Ishikawa (cell line): ENCODE measurements at regions not wholly inside any gene's neighbourhood (a gene's known extent, or its start where the extent isn't known, plus 50 kb on each side); places are given as distances from the start of the nearest gene placed in this dataset.

ENCODE experiments used
- CEBPB ChIP-seq: IDR thresholded peaks from 2 replicates; pipeline ENCODE4 v1.6.1; 2012
- CREB1 ChIP-seq: IDR thresholded peaks from 2 replicates; pipeline ENCODE4 v1.6.1; 2012; ENCODE audit warnings: low read depth
- EGR1 ChIP-seq: IDR thresholded peaks from 2 replicates; pipeline ENCODE4 v1.6.1; 2012
- EP300 ChIP-seq: IDR thresholded peaks from 2 replicates; pipeline ENCODE4 v1.6.1; 2012; ENCODE audit warnings: borderline replicate concordance
- FOXM1 ChIP-seq: IDR thresholded peaks from 2 replicates; pipeline ENCODE4 v1.6.1; 2012; ENCODE audit warnings: low read depth, borderline replicate concordance
- MAX ChIP-seq: IDR thresholded peaks from 2 replicates; pipeline ENCODE4 v1.6.1; 2012
- NFIC ChIP-seq: IDR thresholded peaks from 2 replicates; pipeline ENCODE4 v1.6.1; 2012
- RAD21 ChIP-seq: IDR thresholded peaks from 2 replicates; pipeline ENCODE4 v1.6.1; 2012; ENCODE audit warnings: low read depth
- REST ChIP-seq: IDR thresholded peaks from 2 replicates; pipeline ENCODE4 v1.6.1; 2012; ENCODE audit warnings: low read depth, mild to moderate bottlenecking
- TAF1 ChIP-seq: IDR thresholded peaks from 2 replicates; pipeline ENCODE4 v1.6.1; 2012; ENCODE audit warnings: low read depth, mild to moderate bottlenecking
- TCF12 ChIP-seq: IDR thresholded peaks from 2 replicates; pipeline ENCODE4 v1.6.1; 2012; ENCODE audit warnings: low read depth
- TEAD4 ChIP-seq: IDR thresholded peaks from 2 replicates; pipeline ENCODE4 v1.6.1; 2012
- USF1 ChIP-seq: IDR thresholded peaks from 2 replicates; pipeline ENCODE4 v1.6.1; 2012
- YY1 ChIP-seq: IDR thresholded peaks from 2 replicates; pipeline ENCODE4 v1.6.1; 2012; ENCODE audit warnings: low read depth
- ZBTB7A ChIP-seq: IDR thresholded peaks from 2 replicates; pipeline ENCODE4 v1.6.1; 2012; ENCODE audit warnings: low read depth

GRCh38 chr5:25006237-25006636 lies 361.5 kb upstream of the CDH10 start:
- TF ChIP-seq TAF1 (no peak), REST (no peak), EP300 (no peak), CEBPB (no peak), ZBTB7A (no peak), MAX (no peak), CREB1 (no peak), FOXM1 (no peak), NFIC (no peak), EGR1 (no peak), RAD21 (no peak), USF1 (no peak), TCF12 (no peak)

- TF ChIP-seq TEAD4: no peak
- no peak for TF ChIP-seq NFIC
- TF ChIP-seq YY1: no peak
These were observed 360.7 kb upstream of the CDH10 start for GRCh38 chr5:25005431-25005830.

- TF ChIP-seq FOXM1 (no peak), RAD21 (no peak)
These were observed 357.6 kb upstream of the CDH10 start for GRCh38 chr5:25002371-25002770.

GRCh38 chr5:24999732-25000131 lies 355.0 kb upstream of the CDH10 start:
- TF ChIP-seq ZBTB7A: no peak

GRCh38 chr5:24998641-24999040 lies 353.9 kb upstream of the CDH10 start:
- TF ChIP-seq TAF1 (no peak), TCF12 (no peak), ZBTB7A (no peak), TEAD4 (no peak), FOXM1 (no peak), USF1 (no peak), EP300 (no peak), REST (no peak), EGR1 (no peak), NFIC (no peak), RAD21 (no peak), YY1 (no peak), CEBPB (no peak), CREB1 (no peak), MAX (no peak)

- TF ChIP-seq CREB1 (no peak), TEAD4 (no peak), FOXM1 (no peak), TCF12 (no peak), ZBTB7A (no peak), MAX (no peak), RAD21 (no peak), CEBPB (no peak), EGR1 (no peak), YY1 (no peak), TAF1 (no peak), NFIC (no peak)
These were observed 341.5 kb upstream of the CDH10 start for GRCh38 chr5:24986326-24986725.

- no peak for TF ChIP-seq REST
- TF ChIP-seq FOXM1: no peak
- TF ChIP-seq NFIC: no peak
- no peak for TF ChIP-seq TCF12
- no peak for TF ChIP-seq EP300
- no peak for TF ChIP-seq CREB1
- no peak for TF ChIP-seq USF1
These were observed 318.8 kb upstream of the CDH10 start for GRCh38 chr5:24963611-24964010.
